Smooth muscle cell (in vitro differentiated cells): ENCODE measurements at regions not wholly inside any gene's neighbourhood (a gene's known extent, or its start where the extent isn't known, plus 50 kb on each side); places are given as distances from the start of the nearest gene placed in this dataset.

Experiments
- DNase-seq: peaks from one replicate; lab custom pipeline; 2025; ENCODE audit not compliant: unreplicated experiment; lab: John Stamatoyannopoulos, UW
- H2AFZ ChIP-seq: fragments of 200-600 bp; sonication (generic); 2 replicates; pipeline ENCODE4 v1.6.0; 2016; ENCODE audit warnings: antibody characterized with exemption, low read depth, mild to moderate bottlenecking
- H3F3A ChIP-seq: fragments of 200-600 bp; sonication (generic); 2 replicates; pipeline ENCODE4 v1.6.0; 2017; ENCODE audit warnings: antibody characterized with exemption, low read depth
- H3K27ac ChIP-seq: fragments of 200-600 bp; sonication (generic); 2 replicates; pipeline ENCODE4 v1.5.1; 2016; ENCODE audit warnings: low read depth, mild to moderate bottlenecking
- H3K27me3 ChIP-seq: fragments of 200-600 bp; sonication (generic); 2 replicates; pipeline ENCODE4 v1.6.1; 2016; ENCODE audit warnings: low read depth, mild to moderate bottlenecking
- H3K36me3 ChIP-seq: fragments of 200-600 bp; sonication (generic); 2 replicates; pipeline ENCODE4 v1.5.1; 2016; ENCODE audit warnings: low read depth
- H3K4me1 ChIP-seq: fragments of 200-600 bp; sonication (generic); 2 replicates; pipeline ENCODE4 v1.5.1; 2016; ENCODE audit warnings: low read depth
- H3K4me2 ChIP-seq: fragments of 200-600 bp; sonication (generic); 2 replicates; pipeline ENCODE4 v1.6.0; 2016; ENCODE audit warnings: mild to moderate bottlenecking
- H3K4me3 ChIP-seq: fragments of 200-600 bp; sonication (generic); 2 replicates; pipeline ENCODE4 v1.5.1; 2016; ENCODE audit warnings: mild to moderate bottlenecking
- H3K79me2 ChIP-seq: fragments of 200-600 bp; sonication (generic); 2 replicates; pipeline ENCODE4 v1.6.0; 2016; ENCODE audit warnings: low read depth, mild to moderate bottlenecking
- H3K9ac ChIP-seq: fragments of 200-600 bp; sonication (generic); 2 replicates; pipeline ENCODE4 v1.6.0; 2016; ENCODE audit warnings: low read depth
- H3K9me3 ChIP-seq: fragments of 200-600 bp; sonication (generic); replicated peaks from 2 replicates; pipeline ENCODE4 v1.5.1; 2016; ENCODE audit warnings: low read depth
- H4K20me1 ChIP-seq: fragments of 200-600 bp; sonication (generic); 2 replicates; pipeline ENCODE4 v1.6.0; 2016; ENCODE audit warnings: low read depth
- WGBS: methylation state at CpG from one replicate; pipeline ENCODE4 v1.1.7; 2016; ENCODE audit warnings: low lambda C conversion rate; 5-methylcytosine and 5-hydroxymethylcytosine counted together
- TF ChIP-seq, protein P1 (sequence below): fragments of 200-600 bp; sonication (generic); IDR thresholded peaks from 2 replicates; pipeline ENCODE4 v1.5.1; 2017; ENCODE audit warnings: borderline replicate concordance, mild to moderate bottlenecking, antibody characterized with exemption; ENCODE audit not compliant: insufficient read depth, poor library complexity, severe bottlenecking

DNA sequence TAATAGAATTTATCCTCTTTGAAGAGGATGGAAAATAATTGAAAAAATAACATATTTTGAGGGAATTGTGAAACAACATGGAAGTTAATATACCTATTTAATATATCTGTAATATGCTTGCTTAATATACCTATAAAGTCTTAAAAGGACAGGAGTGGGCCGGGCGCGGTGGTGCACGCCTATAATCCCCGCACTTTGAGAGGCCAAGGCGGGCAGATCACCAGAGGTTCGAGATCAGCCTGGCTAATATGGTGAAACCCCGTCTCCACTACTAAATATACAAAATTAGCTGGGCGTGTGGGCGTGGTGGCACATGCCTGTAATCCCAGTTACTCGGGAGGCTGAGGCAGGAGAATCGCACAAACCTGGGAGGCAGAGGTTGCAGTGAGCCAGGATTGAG, 254.9 kb downstream of the TMX3 start:
- Histone ChIP-seq H3K4me1 (peaks cover 12% of the 10 kb centered on the region), H3K27me3 (no peaks in the 10 kb centered on the region), H4K20me1 (no peaks in the 10 kb centered on the region), H3K36me3 (no peaks in the 10 kb centered on the region), H3K9me3 (no peaks in the 10 kb centered on the region), H3K27ac (no peak overlapping the region), H3K4me3 (no peak overlapping the region), H3K9ac (no peak overlapping the region), H2AFZ (no peak overlapping the region), H3K79me2 (no peaks in the 10 kb centered on the region), H3F3A (peaks cover 7% of the 10 kb centered on the region), H3K4me2 (no peak overlapping the region)
- DNase-seq = no peak
- 97% methylated on average over 8 of the region's 12 CpGs for WGBS
- TF ChIP-seq, protein P1, sequence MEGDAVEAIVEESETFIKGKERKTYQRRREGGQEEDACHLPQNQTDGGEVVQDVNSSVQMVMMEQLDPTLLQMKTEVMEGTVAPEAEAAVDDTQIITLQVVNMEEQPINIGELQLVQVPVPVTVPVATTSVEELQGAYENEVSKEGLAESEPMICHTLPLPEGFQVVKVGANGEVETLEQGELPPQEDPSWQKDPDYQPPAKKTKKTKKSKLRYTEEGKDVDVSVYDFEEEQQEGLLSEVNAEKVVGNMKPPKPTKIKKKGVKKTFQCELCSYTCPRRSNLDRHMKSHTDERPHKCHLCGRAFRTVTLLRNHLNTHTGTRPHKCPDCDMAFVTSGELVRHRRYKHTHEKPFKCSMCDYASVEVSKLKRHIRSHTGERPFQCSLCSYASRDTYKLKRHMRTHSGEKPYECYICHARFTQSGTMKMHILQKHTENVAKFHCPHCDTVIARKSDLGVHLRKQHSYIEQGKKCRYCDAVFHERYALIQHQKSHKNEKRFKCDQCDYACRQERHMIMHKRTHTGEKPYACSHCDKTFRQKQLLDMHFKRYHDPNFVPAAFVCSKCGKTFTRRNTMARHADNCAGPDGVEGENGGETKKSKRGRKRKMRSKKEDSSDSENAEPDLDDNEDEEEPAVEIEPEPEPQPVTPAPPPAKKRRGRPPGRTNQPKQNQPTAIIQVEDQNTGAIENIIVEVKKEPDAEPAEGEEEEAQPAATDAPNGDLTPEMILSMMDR = no peak

DNA sequence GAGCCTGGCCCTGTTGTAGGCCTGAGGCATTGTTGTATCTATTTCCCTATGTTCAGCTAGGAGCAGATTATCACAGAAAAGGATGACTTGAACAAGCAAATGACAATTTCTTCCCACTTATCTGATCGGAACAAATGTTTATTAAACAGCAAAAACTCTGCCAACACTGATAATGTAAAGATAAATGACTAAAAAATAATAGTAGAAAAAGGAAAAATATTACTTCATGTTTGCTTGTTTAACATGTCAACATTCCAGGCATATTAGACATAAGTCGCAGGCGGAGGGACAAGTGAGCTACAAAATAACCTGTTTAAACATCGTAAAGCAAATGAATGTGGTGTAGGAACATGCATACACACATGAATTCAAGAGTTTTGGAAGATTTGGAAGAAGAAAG, 257.9 kb downstream of the TMX3 start:
- no peak for DNase-seq
- no peaks in the 10 kb centered on the region for H3K9me3 ChIP-seq
- no peak overlapping the region for H3K9ac ChIP-seq
- H3K79me2 ChIP-seq = no peaks in the 10 kb centered on the region
- no peaks in the 10 kb centered on the region for H3K36me3 ChIP-seq
- H3K4me3 ChIP-seq = no peak overlapping the region
- no peaks in the 10 kb centered on the region for H3K27me3 ChIP-seq
- H3F3A ChIP-seq = peaks cover 4% of the 10 kb centered on the region
- TF ChIP-seq, protein P1 = no peak
- no peak overlapping the region for H3K4me2 ChIP-seq
- no peaks in the 10 kb centered on the region for H4K20me1 ChIP-seq
- H3K4me1 ChIP-seq = peaks cover 11% of the 10 kb centered on the region
- WGBS = 47% methylated on average over 4 of the region's 4 CpGs
- H3K27ac ChIP-seq = peak overlapping the region; percentile 70
- H2AFZ ChIP-seq = peak overlapping the region; percentile 67

DNA sequence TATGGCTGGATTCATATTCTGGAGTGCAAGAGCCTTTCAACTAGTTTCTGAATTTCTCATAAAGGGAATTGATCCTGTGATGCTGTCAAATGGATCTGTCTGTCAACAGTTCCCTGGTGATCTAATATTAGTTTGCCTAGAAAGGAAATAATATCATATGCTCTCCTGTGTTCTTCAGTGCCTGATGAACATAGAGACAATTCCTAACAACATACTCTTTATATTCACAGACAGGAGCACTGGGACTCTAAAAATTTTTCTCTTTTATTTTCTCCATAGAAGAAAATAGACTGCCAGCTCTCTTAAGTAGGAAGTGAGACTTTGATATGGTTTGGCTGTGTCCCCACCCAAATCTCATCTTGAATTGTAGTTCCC, 259.7 kb downstream of the TMX3 start:
- Histone ChIP-seq H3K4me1 (no peaks in the 10 kb centered on the region), H2AFZ (peak overlapping the region; percentile 4), H3F3A (peaks cover 4% of the 10 kb centered on the region), H3K27me3 (no peaks in the 10 kb centered on the region), H3K79me2 (no peaks in the 10 kb centered on the region), H3K9me3 (no peaks in the 10 kb centered on the region), H3K27ac (peak overlapping the region; percentile 83), H3K4me3 (no peak overlapping the region), H4K20me1 (no peaks in the 10 kb centered on the region), H3K9ac (no peak overlapping the region), H3K4me2 (no peak overlapping the region), H3K36me3 (no peaks in the 10 kb centered on the region)
- no peak for DNase-seq
- TF ChIP-seq, protein P1 = no peak

DNA sequence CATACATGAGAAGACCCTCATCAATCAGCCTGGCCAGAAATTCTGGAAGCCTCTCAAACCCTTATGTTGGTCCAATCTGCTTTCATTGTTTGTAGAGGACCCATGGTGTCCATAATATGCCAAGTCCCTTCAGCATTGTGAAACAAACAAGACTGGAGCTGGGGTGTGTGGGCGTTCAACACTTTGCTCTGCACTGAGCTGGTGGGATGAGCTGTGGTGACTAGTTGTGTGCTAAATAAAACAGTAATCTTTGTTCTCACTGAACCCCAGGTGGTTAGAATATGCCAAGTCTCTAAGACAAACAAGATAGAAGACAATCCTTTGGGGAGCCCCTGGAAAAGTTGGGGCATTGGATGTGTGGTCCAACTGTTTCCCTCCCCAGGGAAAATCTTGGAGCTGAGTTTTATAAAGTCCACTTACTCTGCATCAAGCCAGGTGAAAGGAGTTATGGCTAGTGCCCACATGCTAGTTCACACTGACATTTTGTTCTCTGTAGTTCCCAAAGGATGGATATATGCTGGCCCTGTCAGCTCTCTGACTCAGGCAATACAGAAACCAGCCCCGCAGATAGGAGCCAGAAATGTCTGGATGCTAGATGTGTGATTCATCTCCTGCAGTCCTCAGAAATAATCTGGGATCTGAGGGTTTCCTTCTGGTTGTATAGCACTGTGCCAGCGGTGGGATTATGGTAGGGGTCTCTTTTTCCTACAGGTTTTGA, 260.2 kb downstream of the TMX3 start:
- H4K20me1 ChIP-seq = no peaks in the 10 kb centered on the region
- H3K9ac ChIP-seq = no peak overlapping the region
- no peak for DNase-seq
- H3K4me1 ChIP-seq = no peaks in the 10 kb centered on the region
- H3K27me3 ChIP-seq = no peaks in the 10 kb centered on the region
- WGBS = 33% methylated on average over 3 of the region's 3 CpGs
- peak overlapping the region; percentile 19 for H3K4me2 ChIP-seq
- H2AFZ ChIP-seq = peak overlapping the region; percentile 4
- TF ChIP-seq, protein P1 = no peak
- no peaks in the 10 kb centered on the region for H3K79me2 ChIP-seq
- H3K4me3 ChIP-seq = no peak overlapping the region
- peaks cover 4% of the 10 kb centered on the region for H3F3A ChIP-seq
- no peaks in the 10 kb centered on the region for H3K9me3 ChIP-seq
- H3K36me3 ChIP-seq = no peaks in the 10 kb centered on the region
- H3K27ac ChIP-seq = peak overlapping the region; percentile 83
